Globus pallidus (tissue), 1 donor: ENCODE measurements at regions not wholly inside any gene's neighbourhood (a gene's known extent, or its start where the extent isn't known, plus 50 kb on each side); places are given as distances from the start of the nearest gene placed in this dataset.

Experiments used
- DNase-seq: peaks from one replicate; pipeline ENCODE4 v3.0.0-alpha.2; 2015; ENCODE audit warnings: low spot score

DNA sequence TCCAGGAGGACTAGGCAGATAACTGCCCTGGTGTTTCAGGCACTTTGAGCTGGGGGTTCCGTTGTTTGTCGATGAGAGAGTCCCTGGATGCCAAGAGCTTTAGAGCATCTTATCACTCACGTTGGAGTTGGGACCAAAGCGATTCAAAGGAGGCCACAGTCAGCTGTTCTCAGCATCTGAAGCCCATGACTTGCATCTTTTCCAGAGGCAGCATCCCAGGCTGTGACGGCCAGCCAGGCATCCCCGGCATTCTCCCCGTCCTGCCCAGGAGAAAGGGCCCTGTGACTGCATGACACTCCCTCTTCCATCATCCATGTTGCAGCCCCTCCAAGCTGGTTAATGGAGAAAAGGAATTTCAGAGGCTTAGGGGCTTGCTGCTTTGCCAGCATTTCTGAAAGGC is 520.3 kb downstream of the CDH26 start:
- DNase-seq: no peak

DNA sequence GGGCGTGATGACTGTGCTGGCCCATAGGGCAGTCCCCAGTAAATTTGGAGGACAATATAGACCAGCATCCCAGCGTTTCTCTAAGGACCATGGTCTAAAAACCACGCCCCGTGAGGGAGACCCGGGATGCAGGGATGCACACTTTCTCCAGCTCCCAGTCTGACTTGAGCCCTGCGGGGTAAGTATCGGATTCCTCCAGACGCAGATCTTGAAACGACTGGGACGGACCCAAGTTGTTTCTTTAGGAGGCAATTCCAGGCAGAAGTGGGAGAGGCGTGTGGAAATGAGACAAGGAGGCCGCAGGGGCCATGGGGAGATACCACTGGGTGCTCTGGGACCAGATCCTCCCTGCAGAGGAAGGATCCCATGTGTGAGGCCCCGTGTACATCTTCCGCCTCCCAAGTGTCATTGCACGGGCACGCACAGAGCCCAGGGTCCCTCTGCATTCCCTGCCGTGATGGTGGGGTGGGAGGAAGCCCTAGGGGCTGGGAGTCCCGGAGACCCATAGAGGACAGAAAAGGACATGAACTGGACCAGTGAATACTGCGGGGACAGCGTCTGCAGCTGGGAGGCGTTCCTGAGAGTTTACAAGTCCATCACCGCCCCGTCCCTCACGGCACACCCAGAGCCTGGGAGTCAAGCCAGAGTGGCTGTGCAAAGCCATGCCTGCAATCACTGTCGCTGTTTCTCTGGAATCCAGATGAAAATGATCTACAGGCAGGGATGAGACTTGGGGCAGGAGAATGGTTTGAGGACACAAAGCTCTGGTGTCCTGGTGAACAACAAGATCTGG is 522.9 kb downstream of the CDH26 start:
- DNase-seq: no peak

DNA sequence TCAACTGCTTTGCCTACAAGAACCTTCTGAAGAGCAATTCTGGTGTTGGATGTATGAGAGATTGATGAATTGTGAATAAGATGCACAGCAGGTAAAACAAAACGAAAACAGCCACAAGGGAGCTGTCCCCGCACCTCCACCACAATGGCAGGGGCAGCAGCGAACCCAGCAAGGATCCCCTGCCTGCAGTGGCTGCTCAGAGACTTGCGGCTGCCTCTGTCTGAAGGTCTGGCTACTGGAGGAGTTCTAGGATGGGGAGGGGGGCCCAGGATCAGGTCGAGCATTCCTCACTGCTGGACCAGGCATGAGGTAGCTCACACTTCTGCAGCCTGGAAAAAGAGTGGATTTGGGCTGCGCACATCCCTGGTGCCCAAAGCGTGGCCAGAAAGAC is 523.5 kb downstream of the CDH26 start:
- DNase-seq: no peak

DNA sequence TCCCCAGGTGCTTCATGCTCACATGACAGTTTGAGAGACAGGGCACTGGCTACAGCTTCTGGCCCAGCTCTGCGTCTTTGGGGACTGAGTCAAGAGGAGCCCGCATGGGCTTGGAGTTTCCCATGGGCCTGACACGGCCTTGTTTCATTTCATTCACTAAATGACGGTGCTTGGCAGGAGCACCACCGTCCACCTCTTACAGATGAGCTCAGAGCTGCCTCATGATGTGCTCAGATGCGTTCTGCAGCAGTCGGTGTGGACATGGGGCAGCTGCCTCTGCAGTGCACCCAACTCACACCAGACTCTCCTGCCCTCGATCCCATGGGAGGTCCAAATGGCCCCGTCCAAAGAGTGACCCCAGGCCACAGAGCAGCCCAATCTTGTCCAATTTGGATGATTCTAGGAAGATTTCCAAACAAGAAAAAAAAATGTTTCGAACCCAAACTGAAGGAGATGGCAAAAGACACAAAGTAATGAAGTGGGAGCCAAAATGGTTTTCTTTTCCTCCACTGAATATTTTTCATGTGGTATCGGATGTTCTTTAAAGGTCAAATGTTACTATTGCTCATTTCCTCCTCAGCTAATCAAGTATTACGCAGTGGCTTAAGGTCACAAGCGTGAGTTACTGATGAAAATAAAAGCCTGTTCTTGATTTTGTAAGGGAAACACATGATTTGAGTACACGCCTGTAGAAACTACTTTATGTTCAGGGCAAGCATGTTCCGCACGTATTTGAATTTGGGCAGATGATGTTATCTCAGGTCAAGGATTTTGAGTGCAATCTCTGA is 524.2 kb downstream of the CDH26 start:
- DNase-seq: no peak

DNA sequence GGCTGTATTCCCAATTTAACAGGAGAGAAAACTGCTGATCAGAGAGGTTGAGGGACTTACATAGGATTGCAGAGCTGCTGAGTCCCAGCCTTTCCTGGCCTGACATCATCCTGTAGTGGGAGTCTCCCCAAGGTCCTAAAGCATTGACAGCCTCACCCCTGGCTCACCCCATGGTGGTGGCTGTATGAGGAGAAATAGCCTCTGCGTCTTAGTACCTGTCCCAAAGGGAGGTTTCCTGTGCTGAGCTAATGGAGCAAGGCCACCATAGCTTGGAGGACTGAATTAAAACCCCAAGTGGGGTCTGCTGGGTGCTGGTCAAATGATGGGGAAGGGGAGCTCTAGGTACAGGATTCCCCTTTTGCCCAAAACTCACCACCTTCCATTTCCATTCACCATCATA is 525.1 kb downstream of the CDH26 start:
- no peak for DNase-seq

DNA sequence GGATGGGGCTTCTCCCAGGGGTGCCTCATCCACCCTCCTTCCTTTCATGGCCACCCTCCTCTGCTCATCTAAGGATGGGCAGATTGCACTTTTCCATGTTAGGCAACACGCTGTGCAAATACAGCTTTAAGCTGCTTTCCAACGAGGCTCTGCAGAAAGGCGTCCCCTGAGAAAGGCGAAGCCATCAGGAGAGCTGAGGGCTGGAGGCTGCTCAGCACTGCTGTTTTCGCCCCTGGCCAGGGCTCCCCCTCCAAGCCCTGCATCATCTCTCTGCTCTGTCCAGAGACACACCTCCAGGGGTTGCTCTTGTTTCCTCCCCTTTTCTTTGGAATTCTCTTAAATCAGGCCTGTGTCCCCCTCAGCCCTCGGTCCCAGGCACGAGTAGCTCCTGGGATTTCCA is 526.1 kb downstream of the CDH26 start:
- DNase-seq: no peak

DNA sequence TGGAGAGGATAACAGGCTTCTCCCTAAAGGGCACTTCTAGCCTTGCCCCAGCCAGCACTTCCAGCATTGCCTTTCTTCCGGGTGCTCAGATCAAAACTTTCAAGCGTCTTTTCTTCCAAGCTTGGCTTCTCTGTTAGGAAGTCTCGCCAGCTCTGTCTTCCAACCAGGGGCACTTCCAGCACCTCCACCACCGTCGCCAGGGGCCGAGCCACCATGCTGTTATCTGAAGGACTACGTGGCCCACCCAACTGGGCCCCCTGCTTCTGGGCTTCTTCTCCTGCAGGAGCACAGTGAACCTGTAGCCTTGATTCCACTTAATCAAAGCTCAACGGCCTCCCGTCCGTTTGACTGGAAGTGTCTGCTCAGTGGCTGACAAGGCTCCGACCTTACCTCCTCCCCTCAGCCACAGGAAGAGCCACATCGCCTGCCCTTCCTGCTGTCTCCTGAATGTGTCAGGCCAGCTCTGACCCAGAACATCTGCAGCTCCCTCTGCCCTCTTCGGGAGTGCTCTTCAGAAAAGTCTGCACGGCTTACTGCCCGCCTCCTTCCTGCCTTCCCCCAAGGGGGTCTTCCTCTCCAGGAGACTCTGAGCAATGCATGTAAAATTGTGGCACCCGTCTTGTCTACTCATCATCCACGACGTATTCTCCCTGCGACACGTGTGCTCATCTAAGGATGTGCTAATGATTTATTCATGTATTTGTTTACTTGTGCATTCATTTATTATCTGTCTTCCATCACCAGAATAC is 527.0 kb downstream of the CDH26 start:
- no peak for DNase-seq

DNA sequence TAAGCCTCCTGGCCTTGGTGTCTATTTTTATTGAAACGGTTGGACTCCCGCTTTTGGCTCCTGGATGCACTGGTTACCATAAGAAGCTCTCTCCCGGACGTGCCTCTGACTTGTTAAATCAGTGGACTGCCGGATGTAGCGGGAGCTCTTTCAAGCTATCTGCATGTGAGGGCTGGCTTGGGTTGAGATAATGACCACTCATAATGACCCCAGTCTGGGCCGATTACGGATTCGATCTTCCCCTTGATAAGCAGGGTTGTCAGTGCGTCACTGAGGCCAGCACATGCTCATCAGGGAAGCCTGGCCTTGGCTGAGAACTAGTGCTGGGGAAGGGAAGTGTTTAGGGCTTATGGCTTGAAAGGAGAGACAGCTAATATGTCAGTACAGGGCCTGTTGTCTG is 528.1 kb downstream of the CDH26 start:
- no peak for DNase-seq

DNA sequence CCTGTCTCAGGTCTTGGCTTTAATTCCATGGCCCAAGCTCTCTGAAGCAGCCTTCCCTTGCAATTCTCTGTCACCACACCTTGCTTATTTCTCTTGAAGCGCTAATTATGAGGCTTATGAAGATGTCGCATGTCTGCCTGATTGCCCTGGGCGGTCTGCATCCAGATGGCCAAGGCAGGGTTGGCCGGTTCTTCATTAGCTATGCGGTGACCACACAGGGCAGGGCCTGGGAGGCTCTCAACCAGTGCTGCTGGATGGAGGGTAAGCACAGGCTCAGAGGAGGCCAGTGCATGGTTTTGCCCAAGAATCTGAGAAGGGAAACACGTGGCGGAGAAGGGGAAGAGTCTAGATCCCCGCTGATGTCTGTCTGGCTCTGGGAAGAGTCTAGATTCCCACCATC is 528.7 kb downstream of the CDH26 start:
- DNase-seq: no peak

DNA sequence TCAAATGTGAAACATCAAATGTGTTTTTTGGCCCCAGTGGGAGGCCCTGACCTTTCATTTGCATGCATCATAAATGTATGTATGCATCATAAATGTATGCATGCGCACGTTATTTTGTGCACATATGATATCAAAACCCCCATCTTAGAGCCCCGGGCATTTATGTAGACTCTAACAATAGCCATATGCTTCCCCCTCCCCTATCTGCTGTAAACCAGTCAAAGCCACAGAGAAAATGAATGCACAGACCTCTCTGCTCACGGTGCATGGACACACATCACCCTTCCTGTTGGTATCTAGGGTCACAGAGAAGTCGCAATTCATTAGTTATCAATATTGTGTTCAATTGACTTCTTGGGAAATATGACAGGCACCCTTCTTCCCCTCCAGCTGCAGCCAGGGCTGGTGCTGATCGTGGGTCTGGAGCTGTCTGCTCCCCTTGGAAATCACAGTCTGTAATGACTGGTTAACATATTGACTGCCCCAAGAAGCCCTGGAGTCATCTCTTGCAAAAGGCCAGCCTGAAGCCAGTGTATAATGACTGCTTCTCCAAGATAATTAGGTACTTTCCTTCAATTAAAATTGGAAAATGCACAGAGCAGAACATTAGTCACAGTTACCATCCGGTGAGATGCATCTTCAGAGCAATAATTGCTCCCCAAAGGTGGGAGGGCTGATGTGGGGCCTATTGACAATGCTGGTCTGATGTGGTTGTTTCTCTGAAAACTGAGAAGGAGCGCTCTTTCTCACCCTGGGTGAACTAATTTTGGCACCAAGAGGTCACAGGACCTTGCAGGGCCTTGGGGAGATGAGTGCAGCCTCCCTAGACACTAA is 532.2 kb downstream of the CDH26 start:
- DNase-seq: no peak

DNA sequence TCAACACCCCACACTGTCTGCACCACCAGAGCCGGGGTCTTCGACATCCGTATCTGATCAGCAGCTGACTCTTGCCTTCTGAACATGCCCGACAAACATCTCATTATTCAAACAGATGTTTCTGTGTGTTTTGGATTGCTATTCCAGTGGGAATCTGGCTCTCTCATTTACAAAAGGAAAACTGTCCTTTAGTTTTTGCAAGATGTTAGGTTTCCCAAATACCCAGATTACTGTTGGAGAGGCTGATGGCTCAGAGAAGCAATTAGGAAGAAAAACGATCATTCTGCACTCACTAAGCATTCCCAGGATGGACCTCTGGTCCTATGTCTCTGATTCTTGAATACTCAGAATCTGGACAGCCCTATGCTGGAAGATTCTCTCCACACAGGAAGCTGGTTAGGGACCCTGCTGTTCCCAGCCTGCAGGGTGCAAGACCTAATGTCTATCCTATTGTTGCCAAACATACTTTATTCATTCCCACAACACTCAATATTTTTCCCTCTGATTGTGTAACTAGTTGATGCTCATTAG is 532.9 kb downstream of the CDH26 start:
- no peak for DNase-seq

DNA sequence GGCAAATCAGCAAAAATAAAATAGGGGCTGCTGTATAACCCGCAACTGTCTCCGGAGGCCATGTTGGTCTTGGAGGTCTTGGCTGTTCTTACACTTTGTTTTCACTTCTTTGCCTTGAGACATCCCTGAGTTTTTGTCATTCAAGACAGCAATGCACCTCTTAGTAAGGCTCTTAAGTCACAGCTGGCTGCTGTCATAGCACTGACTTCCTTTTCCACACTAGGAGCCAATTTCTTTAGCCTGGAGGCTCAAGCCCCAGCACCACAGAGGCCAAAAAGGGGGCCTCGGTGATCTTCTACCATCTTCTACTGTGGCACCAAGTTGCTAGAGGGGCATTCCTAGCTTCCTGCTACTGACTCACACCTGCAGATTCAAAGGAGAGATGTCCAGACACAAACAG is 536.3 kb downstream of the CDH26 start:
- no peak for DNase-seq

DNA sequence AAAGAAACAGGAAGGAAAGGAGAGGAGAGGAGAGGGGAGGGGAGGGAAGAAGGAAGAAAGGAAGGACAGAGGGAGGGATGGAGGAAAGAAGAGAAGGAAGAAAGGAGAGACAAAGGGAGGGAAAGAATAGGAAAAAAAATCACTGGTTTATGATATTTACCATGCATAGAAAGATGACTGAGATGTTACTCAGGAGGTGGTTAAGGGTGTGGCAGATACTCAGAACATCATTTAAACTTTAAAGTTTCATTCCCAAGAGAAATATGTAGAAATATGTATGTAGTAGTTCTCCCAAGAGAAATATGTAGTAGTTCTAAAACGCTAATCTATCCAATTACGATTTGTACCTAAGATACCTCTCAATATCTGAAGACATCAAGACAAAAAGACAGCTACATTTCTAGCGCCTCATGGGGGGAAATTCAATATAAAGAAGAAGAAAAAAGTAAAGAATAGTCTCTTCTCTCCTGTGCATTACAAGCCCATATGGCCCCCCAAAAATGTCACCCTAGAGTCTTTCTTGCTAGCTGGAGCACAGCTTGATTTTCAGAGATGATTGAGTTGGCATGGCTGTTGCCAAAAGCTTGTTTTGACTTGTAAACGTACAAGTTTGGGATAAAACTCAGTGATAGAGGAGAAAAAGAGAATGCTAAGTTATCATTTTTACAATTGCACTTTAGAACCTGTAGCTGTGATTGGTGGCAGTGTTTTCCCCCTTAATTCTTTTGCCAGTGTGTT is 539.2 kb downstream of the CDH26 start:
- DNase-seq: no peak

DNA sequence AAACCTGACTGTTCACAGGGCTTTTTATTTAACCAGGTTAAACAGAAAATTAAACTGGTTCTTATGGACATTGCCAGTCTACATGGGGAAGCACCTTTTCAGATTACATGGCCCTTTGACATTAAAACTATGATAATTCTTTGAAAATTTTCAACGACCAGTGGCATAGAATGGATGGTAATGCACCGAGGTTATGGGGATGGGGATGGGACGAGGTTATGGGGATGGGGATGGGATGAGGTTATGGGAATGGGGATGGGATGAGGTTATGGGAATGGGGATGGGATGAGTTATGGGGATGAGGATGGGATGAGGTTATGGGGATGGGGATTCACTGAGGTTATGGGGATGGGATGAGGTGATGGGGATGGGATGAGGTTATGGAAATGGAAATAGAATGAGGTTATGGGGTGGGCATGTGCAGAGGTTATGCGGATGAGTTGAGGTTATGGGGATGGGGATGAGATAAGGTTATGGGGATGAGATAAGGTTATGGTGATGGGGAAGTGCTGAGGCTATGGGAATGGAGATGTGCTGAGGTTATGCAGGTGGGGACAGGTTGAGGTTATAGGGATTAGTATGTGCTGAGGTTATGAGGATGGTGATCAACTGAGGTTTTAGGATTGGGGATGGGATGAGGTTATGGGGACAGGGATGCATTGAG is 541.9 kb downstream of the CDH26 start:
- no peak for DNase-seq

DNA sequence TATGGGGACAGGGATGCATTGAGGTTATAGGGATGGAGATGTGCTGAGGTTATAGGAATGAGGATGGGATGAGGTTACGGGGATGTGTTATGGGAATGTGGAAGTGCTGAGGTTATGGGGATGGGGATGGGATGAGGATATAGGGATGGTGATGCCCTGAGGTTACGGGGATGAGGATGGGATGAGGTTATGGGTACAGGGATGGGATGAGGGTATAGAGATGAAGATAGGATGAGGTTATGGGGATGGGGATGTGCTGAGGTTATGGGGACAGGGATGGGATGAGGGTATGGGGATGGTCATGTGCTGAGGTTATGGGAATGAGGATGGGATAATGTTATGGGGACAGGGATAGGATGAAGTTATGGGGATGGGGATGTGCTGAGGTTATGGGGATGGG is 542.8 kb downstream of the CDH26 start:
- DNase-seq: no peak

DNA sequence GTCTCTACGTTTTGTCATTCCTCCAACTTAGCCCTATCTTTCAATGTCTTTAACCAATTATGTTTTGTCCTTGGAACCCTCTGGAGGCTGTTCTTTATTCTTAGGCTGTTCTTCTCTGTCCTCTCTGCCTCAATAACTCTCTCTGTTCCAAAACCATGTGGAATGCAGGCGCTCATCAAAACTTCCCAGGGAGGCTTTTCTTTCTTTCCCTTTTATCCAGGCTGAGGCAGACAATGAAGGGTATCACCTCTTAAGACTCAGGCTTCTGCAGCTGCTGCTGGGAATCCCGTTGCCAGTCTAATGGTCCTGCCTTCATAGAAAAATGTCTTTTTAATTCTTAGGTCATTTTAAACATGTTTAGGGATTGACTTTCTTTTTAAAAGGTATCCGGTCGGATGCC is 544.7 kb downstream of the CDH26 start:
- DNase-seq: no peak

DNA sequence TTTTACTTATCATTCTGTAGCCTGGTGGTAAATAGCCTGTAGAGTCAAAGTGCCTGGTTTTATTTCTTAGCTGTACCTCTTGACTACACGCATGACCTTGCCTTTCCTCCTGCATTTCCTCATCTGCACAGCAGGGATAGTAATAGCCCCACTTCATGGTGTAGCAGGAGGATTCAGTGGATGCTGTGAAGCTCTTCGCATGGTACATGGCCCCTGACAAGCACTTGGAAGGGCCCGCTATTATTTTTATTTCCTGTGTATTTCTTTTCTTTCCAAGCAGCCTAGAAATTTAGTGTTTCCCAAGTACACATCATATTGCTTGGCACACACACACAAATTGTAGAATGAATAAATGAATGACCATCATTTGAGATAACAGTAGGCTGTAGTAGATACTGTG is 547.2 kb downstream of the CDH26 start:
- DNase-seq: no peak

DNA sequence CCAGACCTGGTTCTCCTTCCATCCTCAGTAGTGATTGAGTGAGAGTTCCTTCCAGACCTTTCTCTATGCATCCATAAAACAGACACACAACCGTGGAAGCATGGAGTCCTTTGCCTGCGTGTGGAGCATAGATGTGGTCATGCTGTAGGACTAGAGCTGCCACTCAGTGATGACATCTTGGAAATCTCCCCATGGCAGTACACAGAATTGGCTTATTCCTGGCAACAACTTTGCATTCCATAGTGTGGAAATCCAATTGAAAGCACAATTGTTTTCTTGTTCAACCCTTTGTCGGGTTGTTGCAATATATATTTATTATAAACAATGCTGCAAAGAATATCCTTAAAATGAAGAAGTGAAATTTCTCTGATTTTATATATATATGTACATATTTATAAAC is 547.8 kb downstream of the CDH26 start:
- no peak for DNase-seq

DNA sequence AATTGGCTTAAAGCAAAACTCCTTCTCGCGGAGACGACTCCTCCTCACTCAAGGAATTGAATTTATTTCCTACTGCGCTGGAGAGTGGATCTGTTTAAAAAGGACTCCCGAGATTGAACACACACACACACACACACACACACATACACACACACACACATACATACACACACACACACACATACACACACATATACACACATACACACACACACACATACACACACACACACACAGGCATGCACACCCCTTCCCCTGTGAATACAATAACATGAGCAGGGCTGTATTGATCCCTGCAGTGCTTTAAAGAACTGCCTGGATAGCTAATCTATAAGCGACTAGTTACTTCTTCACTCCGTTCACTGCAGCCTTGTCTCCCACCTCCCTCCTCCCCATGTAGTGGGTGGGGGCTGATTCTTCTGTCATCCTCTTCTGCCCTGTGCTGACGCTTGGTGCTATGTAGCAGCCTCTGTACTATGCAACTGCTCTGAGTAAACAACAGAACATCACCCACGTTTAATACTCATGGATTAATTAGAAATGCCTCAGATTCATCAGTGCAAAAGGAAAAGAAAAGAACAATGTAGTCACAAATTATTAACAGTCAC is 549.0 kb downstream of the CDH26 start:
- no peak for DNase-seq

DNA sequence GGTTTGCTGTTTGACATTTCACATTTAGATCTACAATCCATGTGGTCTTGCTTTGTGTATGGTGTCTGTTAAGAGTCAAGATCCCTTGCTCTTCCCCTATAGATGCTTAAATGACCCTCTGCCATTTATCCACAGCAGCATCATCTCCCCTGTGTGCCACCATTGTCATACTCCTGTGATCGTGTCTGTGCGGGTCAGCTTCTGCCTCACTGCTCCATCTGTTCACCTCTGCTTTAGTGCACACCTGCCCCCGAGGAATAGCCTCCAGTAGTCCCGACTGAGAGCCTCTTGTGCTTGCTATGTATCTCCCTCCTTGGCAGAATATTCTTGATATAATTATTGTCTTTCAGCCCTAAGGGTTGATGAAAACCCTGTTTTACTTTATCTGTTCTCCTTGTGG is 551.2 kb downstream of the CDH26 start:
- no peak for DNase-seq
